HG02623 (cell line): ENCODE measurements at regions not wholly inside any gene's neighbourhood (a gene's known extent, or its start where the extent isn't known, plus 50 kb on each side); places are given as distances from the start of the nearest gene placed in this dataset.
"Not testable (repeated sequence)": the region's sequence is repeated elsewhere in the genome, so short reads cannot be mapped to it uniquely, and the experiment has no call there.

ENCODE experiments used
- ATAC-seq: cut with Tn5 transposase; IDR thresholded peaks from one replicate; pipeline ENCODE4 v1.9.1; 2021; ENCODE audit warnings: moderate library complexity; ENCODE audit not compliant: unreplicated experiment

GRCh38 chr13:71382285-71382684 is 484.7 kb downstream of the DACH1 start:
- no peak for ATAC-seq

- ATAC-seq, result no peak
These were observed 486.8 kb downstream of the DACH1 start for GRCh38 chr13:71380191-71380590.

- ATAC-seq, result no peak
These were observed 487.8 kb downstream of the DACH1 start for GRCh38 chr13:71378961-71379905.

GRCh38 chr13:71374471-71375049 is 492.4 kb downstream of the DACH1 start:
- ATAC-seq, result no peak

- ATAC-seq, result no peak
These were observed 498.7 kb downstream of the DACH1 start for GRCh38 chr13:71368336-71368735.

- ATAC-seq, result no peak
These were observed 507.0 kb downstream of the DACH1 start for GRCh38 chr13:71360041-71360440.

- ATAC-seq, result no peak
These were observed 507.4 kb downstream of the DACH1 start for GRCh38 chr13:71359641-71360040.

- ATAC-seq, result no peak
These were observed 508.8 kb downstream of the DACH1 start for GRCh38 chr13:71358218-71358617.

- ATAC-seq, result no peak
These were observed 512.0 kb downstream of the DACH1 start for GRCh38 chr13:71355010-71355409.

- no peak for ATAC-seq
These were observed 516.1 kb downstream of the DACH1 start for GRCh38 chr13:71350886-71351285.

- ATAC-seq, result not testable (repeated sequence)
These were observed 521.1 kb downstream of the DACH1 start for GRCh38 chr13:71345856-71346255.

- ATAC-seq, result no peak
These were observed 527.3 kb downstream of the DACH1 start for GRCh38 chr13:71339736-71340135.

- ATAC-seq, result no peak
These were observed 528.0 kb downstream of the DACH1 start for GRCh38 chr13:71339005-71339404.

GRCh38 chr13:71338070-71338469 is 528.9 kb downstream of the DACH1 start:
- ATAC-seq, result no peak

- no peak for ATAC-seq
These were observed 539.7 kb downstream of the DACH1 start for GRCh38 chr13:71327266-71327665.

GRCh38 chr13:71325556-71325955 is 541.4 kb downstream of the DACH1 start:
- no peak for ATAC-seq

- no peak for ATAC-seq
These were observed 543.7 kb downstream of the DACH1 start for GRCh38 chr13:71323266-71323665.

GRCh38 chr13:71320452-71320851 is 546.6 kb downstream of the DACH1 start:
- peak; percentile 46 for ATAC-seq

- ATAC-seq, result no peak
These were observed 550.1 kb downstream of the DACH1 start for GRCh38 chr13:71316792-71317363.

- no peak for ATAC-seq
These were observed 554.1 kb downstream of the DACH1 start for GRCh38 chr13:71312923-71313322.

GRCh38 chr13:71309905-71310304 is 557.1 kb downstream of the DACH1 start:
- no peak for ATAC-seq

GRCh38 chr13:71306821-71307220 is 560.2 kb downstream of the DACH1 start:
- no peak for ATAC-seq
